Activated CD4-positive, alpha-beta T cell treated with anti-CD3 and anti-CD28 coated beads, Interleukin-2, amount 10 ng/mL, durations not matched to agents 7 days and 5 days (primary cell): ENCODE measurements at regions not wholly inside any gene's neighbourhood (a gene's known extent, or its start where the extent isn't known, plus 50 kb on each side); places are given as distances from the start of the nearest gene placed in this dataset.
"Not testable (repeated sequence)": the region's sequence is repeated elsewhere in the genome, so short reads cannot be mapped to it uniquely, and the experiment has no call there.

Experiments
- CTCF ChIA-PET: fragments of 350-600 bp; sonication (Branson Sonifier 250); formaldehyde crosslinking; loops from one replicate; lab custom pipeline; 2021; ENCODE audit warnings: antibody characterized with exemption; lab: Charles Lee
- POLR2A ChIA-PET: fragments of 350-600 bp; sonication (Branson Sonifier 250); formaldehyde crosslinking; loops from one replicate; lab custom pipeline; 2021; ENCODE audit warnings: antibody characterized with exemption; lab: Charles Lee
- DNase-seq: peaks from one replicate; pipeline ENCODE4 v3.0.0-alpha.2; 2020
- H3K27ac Mint-ChIP-seq: one replicate; pipeline ENCODE4 v1.8.0; 2021; ENCODE audit warnings: mild to moderate bottlenecking, moderate library complexity, mixed read lengths
- H3K27me3 Mint-ChIP-seq: one replicate; pipeline ENCODE4 v1.8.0; 2021; ENCODE audit warnings: mixed read lengths
- H3K36me3 Mint-ChIP-seq: one replicate; pipeline ENCODE4 v1.8.0; 2021; ENCODE audit warnings: low read depth, mixed read lengths
- H3K4me1 Mint-ChIP-seq: one replicate; pipeline ENCODE4 v1.8.0; 2021; ENCODE audit warnings: mixed read lengths
- H3K4me3 Mint-ChIP-seq: one replicate; pipeline ENCODE4 v1.8.0; 2021; ENCODE audit warnings: mild to moderate bottlenecking, moderate library complexity, mixed read lengths
- H3K9me3 Mint-ChIP-seq: one replicate; pipeline ENCODE4 v1.8.0; 2021; ENCODE audit warnings: mixed read lengths

DNA sequence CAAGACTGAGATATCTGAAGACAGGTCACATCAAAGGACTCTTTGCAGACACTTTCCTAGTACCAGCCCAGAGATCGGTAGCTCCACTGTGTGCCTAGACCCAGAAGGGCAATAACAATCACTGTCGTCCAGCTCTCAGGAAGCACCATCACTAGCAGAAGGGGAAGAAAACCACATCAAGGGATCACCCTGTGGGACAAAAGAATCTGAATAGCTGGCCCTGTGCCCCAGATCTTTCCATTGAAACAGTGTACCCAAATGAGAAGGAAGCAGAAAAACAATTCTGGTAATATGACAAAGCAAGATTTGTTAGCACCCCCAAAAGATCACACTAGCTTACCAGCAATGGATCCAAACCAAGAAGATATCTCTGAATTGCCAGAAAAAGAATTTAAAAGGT is 404.4 kb upstream of the NECTIN3 start:
- DNase-seq, result no peak
- Mint-ChIP-seq H3K4me3 (no peak overlapping the region), H3K4me1 (no peaks in the 10 kb centered on the region), H3K27me3 (no peaks in the 10 kb centered on the region), H3K27ac (no peak overlapping the region), H3K9me3 (peaks cover 7% of the 10 kb centered on the region), H3K36me3 (no peaks in the 10 kb centered on the region)
- CTCF ChIA-PET, result no interaction called here
- POLR2A ChIA-PET, result no interaction called here

- Mint-ChIP-seq H3K9me3 (peaks cover 10% of the 10 kb centered on the region), H3K27ac (no peak overlapping the region), H3K27me3 (no peaks in the 10 kb centered on the region), H3K36me3 (no peaks in the 10 kb centered on the region), H3K4me1 (no peaks in the 10 kb centered on the region), H3K4me3 (no peak overlapping the region)
- POLR2A ChIA-PET, result no interaction called here
- CTCF ChIA-PET, result no interaction called here
- no peak for DNase-seq
Observed at GRCh38 chr3:110670407-110670806, 401.2 kb upstream of the NECTIN3 start.

- Mint-ChIP-seq H3K9me3 (peaks cover 3% of the 10 kb centered on the region), H3K36me3 (no peaks in the 10 kb centered on the region), H3K27ac (no peak overlapping the region), H3K4me1 (no peaks in the 10 kb centered on the region), H3K27me3 (peaks cover 2% of the 10 kb centered on the region), H3K4me3 (no peak overlapping the region)
- POLR2A ChIA-PET, result no interaction called here
- CTCF ChIA-PET, result no interaction called here
- no peak for DNase-seq
Observed at GRCh38 chr3:110677506-110677905, 394.1 kb upstream of the NECTIN3 start.

GRCh38 chr3:110679285-110679684 is 392.3 kb upstream of the NECTIN3 start:
- no peak overlapping the region for H3K27ac Mint-ChIP-seq
- no peak overlapping the region for H3K4me3 Mint-ChIP-seq
- ChIA-PET POLR2A (no interaction called here), CTCF (no interaction called here)
- peaks cover 1% of the 10 kb centered on the region for H3K9me3 Mint-ChIP-seq
- H3K36me3 Mint-ChIP-seq, result no peaks in the 10 kb centered on the region
- H3K27me3 Mint-ChIP-seq, result peaks cover 2% of the 10 kb centered on the region
- H3K4me1 Mint-ChIP-seq, result no peaks in the 10 kb centered on the region
- DNase-seq, result no peak

- no peak overlapping the region for H3K27ac Mint-ChIP-seq
- no peaks in the 10 kb centered on the region for H3K4me1 Mint-ChIP-seq
- POLR2A ChIA-PET, result no interaction called here
- H3K9me3 Mint-ChIP-seq, result no peaks in the 10 kb centered on the region
- no peak overlapping the region for H3K4me3 Mint-ChIP-seq
- CTCF ChIA-PET, result no interaction called here
- H3K27me3 Mint-ChIP-seq, result peaks cover 4% of the 10 kb centered on the region
- DNase-seq, result no peak
- H3K36me3 Mint-ChIP-seq, result no peaks in the 10 kb centered on the region
Observed at GRCh38 chr3:110680450-110680849, 391.2 kb upstream of the NECTIN3 start.

GRCh38 chr3:110684466-110684865 is 387.1 kb upstream of the NECTIN3 start:
- CTCF ChIA-PET, result no interaction called here
- H3K9me3 Mint-ChIP-seq, result no peaks in the 10 kb centered on the region
- H3K4me3 Mint-ChIP-seq, result no peak overlapping the region
- H3K36me3 Mint-ChIP-seq, result no peaks in the 10 kb centered on the region
- POLR2A ChIA-PET, result no interaction called here
- H3K4me1 Mint-ChIP-seq, result no peaks in the 10 kb centered on the region
- no peak overlapping the region for H3K27ac Mint-ChIP-seq
- no peak for DNase-seq
- peaks cover 4% of the 10 kb centered on the region for H3K27me3 Mint-ChIP-seq

DNA sequence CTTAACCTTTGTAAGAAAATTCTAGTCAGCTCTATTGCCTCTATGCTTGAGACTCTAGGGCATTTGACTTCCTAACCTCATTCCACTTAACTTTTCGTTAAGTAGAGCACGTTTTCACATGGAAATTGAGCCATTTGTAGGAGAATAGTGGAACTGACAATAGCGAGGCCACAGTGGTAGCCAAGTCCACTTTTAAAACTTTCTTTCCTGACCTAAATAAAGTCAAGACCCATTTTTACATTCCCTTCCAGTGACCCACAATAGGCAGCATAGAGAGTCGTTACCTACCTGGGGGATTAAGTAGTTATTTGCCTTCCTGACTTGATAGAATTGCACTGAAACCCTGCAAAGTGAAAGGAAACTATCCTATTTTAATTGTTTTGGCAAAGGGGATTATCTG is 386.0 kb upstream of the NECTIN3 start:
- CTCF ChIA-PET, result no interaction called here
- POLR2A ChIA-PET, result no interaction called here
- Mint-ChIP-seq H3K4me3 (no peak overlapping the region), H3K27ac (no peak overlapping the region), H3K27me3 (peaks cover 4% of the 10 kb centered on the region), H3K36me3 (no peaks in the 10 kb centered on the region), H3K9me3 (no peaks in the 10 kb centered on the region), H3K4me1 (no peaks in the 10 kb centered on the region)
- DNase-seq, result no peak

- no peaks in the 10 kb centered on the region for H3K9me3 Mint-ChIP-seq
- POLR2A ChIA-PET, result no interaction called here
- peaks cover 4% of the 10 kb centered on the region for H3K27me3 Mint-ChIP-seq
- no peaks in the 10 kb centered on the region for H3K4me1 Mint-ChIP-seq
- H3K27ac Mint-ChIP-seq, result no peak overlapping the region
- no peak for DNase-seq
- H3K36me3 Mint-ChIP-seq, result no peaks in the 10 kb centered on the region
- CTCF ChIA-PET, result no interaction called here
- no peak overlapping the region for H3K4me3 Mint-ChIP-seq
Observed at GRCh38 chr3:110686701-110687100, 384.9 kb upstream of the NECTIN3 start.

DNA sequence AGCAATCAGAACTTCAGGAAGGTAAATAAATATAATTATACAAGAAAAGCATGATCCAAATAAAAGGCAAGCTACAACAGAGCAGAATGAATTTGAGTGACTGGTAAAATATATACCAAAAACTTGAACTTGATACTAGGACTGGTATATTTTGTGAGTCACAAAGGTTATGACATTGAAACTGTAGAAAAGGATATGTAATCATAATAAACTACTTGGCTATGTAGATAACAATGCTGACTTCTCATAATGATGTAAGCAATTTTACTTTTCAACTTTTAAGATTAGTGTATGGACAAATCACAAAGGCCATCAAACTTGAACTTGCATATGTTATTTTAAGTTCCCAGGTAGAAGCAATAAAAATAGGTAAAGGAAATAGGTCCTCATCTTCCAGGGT is 384.5 kb upstream of the NECTIN3 start:
- Mint-ChIP-seq H3K4me3 (no peak overlapping the region), H3K4me1 (no peaks in the 10 kb centered on the region), H3K27me3 (peaks cover 4% of the 10 kb centered on the region), H3K36me3 (no peaks in the 10 kb centered on the region), H3K27ac (no peak overlapping the region), H3K9me3 (no peaks in the 10 kb centered on the region)
- ChIA-PET CTCF (no interaction called here), POLR2A (no interaction called here)
- no peak for DNase-seq

- POLR2A ChIA-PET, result no interaction called here
- peaks cover 4% of the 10 kb centered on the region for H3K9me3 Mint-ChIP-seq
- no peak for DNase-seq
- no peak overlapping the region for H3K27ac Mint-ChIP-seq
- no peaks in the 10 kb centered on the region for H3K27me3 Mint-ChIP-seq
- CTCF ChIA-PET, result no interaction called here
- H3K4me3 Mint-ChIP-seq, result no peak overlapping the region
- H3K4me1 Mint-ChIP-seq, result no peaks in the 10 kb centered on the region
- no peaks in the 10 kb centered on the region for H3K36me3 Mint-ChIP-seq
Observed at GRCh38 chr3:110697961-110698360, 373.7 kb upstream of the NECTIN3 start.

DNA sequence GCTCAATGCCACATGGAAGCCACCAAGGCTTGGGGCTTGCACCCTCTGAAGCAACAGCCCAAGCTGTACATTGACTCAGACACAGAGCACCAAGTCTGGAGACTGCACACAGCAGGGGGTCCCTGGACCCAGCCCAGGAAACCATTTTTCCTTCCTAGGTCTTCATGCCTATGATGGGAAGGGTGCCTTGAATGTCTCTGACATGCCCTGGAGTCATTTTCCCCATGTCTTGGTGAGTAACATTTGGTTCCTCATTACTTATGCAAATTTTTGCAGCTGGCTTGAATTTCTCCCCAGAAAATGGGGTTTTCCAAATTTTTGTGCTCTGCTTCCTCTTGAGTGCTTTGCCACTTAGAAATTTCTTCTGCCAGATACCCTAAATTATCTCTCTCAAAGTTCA is 367.3 kb upstream of the NECTIN3 start:
- H3K4me3 Mint-ChIP-seq, POLR2A ChIA-PET, H3K4me1 Mint-ChIP-seq, H3K27me3 Mint-ChIP-seq, H3K36me3 Mint-ChIP-seq, DNase-seq, CTCF ChIA-PET, H3K27ac Mint-ChIP-seq, H3K9me3 Mint-ChIP-seq: not testable (repeated sequence)

- Mint-ChIP-seq H3K9me3 (no peaks in the 10 kb centered on the region), H3K4me3 (no peak overlapping the region), H3K27ac (no peak overlapping the region), H3K4me1 (no peaks in the 10 kb centered on the region), H3K27me3 (peaks cover 2% of the 10 kb centered on the region), H3K36me3 (no peaks in the 10 kb centered on the region)
- no peak for DNase-seq
- ChIA-PET CTCF (no interaction called here), POLR2A (no interaction called here)
Observed at GRCh38 chr3:110708156-110708555, 363.5 kb upstream of the NECTIN3 start.

GRCh38 chr3:110710156-110710555 is 361.5 kb upstream of the NECTIN3 start:
- POLR2A ChIA-PET, result no interaction called here
- Mint-ChIP-seq H3K27me3 (peaks cover 2% of the 10 kb centered on the region), H3K27ac (no peak overlapping the region), H3K4me3 (no peak overlapping the region), H3K36me3 (no peaks in the 10 kb centered on the region), H3K4me1 (no peaks in the 10 kb centered on the region), H3K9me3 (no peaks in the 10 kb centered on the region)
- CTCF ChIA-PET, result no interaction called here
- no peak for DNase-seq

- POLR2A ChIA-PET, result no interaction called here
- no peaks in the 10 kb centered on the region for H3K36me3 Mint-ChIP-seq
- H3K4me1 Mint-ChIP-seq, result no peaks in the 10 kb centered on the region
- H3K9me3 Mint-ChIP-seq, result no peaks in the 10 kb centered on the region
- DNase-seq, result no peak
- H3K27me3 Mint-ChIP-seq, result peaks cover 2% of the 10 kb centered on the region
- H3K27ac Mint-ChIP-seq, result no peak overlapping the region
- H3K4me3 Mint-ChIP-seq, result no peak overlapping the region
- CTCF ChIA-PET, result no interaction called here
Observed at GRCh38 chr3:110710603-110711002, 361.0 kb upstream of the NECTIN3 start.
